Activated CD4-positive, alpha-beta T cell treated with anti-CD3 and anti-CD28 coated beads, Interleukin-10, Interleukin-2, amounts not matched to agents 100 ng/mL and 50 ng/mL, durations not matched to agents 16 hours and 8 hours (primary cell): ENCODE measurements at regions not wholly inside any gene's neighbourhood (a gene's known extent, or its start where the extent isn't known, plus 50 kb on each side); places are given as distances from the start of the nearest gene placed in this dataset.

ENCODE experiments used
- DNase-seq: peaks from one replicate; pipeline ENCODE4 v3.0.0-alpha.2; 2020

DNA sequence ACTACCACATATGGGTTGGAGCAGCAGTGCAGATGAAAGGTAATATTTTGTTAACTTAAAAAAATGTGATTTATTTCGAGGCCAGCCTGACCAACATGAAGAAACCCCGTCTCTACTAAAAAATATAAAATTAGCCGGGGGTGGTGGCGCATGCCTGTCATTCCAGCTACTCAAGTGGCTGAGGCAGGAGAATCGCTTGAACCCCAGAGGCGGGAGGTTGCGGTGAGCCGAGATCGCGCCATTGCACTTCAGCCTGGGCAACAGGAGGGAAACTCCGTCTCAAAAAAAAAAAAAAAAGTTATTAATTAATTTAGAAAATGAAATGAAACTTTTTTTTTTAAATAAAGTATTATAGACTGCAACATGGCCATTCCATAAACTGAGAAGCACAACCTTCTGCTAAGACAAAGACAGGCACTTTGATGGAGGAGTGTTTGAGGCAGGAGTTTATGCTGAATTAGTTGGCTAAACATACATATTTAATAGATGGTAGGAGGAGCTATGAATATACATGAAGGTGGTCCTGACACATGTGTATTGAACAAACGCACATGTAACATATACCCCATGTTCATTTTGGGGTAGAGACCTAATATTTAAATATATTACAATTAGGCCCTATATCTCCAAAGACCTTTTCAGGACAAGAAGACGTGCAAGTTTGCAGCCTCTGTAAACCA is 1485.3 kb upstream of the MIR17HG start:
- DNase-seq: no peak

DNA sequence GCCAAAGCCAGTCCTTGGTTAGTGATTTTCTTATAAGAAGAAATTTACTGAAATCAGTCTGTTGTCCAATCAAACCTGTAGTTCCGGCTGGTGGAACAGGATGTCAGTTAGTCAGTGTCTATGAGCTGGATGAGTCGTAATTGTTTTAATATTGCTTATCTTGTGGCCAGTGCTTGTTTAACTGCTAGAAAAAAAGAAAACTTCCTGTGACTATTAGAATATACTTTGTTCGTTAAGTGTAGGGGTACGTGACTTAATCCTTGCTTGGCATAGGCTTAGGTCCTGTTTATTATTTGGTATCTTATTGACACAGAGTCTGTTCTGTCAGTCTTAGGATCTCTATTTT is 1484.8 kb upstream of the MIR17HG start:
- no peak for DNase-seq

DNA sequence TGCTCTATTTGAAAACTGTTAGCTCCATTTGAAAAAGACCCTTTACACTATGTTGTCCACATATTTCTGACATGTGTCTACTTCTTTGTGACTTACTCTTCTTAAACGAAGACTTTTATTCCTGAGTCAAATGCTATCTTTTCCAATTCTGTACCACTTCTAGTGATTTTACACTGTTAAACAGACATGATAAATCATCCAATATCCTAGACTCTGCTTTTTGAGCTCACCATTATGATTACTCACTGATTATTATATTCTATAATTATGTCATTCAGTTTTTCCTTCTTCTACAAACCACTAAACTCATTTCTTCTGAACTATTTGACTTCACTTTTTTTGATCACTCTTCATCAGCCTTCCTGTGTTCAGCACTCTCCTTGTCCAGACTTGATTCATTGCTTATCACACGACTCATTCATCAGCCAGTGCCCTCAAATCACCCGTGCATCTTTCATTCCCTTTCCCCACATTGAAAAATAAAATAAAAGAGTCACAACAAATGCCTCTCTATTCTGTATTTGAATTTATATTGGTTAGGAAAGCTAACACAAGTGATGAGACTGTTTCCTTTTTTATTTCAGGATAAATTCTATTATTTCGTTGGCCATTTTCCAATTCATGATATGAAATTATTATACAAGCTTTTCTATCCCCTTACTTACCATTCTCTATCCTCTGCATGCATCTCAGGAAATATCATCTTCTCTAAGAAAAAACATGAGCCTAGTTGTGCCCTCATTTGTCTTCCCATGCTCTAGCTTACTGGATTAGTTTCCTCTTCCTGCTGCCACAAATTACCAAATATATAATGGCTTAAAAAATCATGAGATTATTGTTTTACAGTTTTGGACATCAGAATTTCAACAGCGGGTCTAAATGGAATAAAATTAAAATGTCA is 1482.1 kb upstream of the MIR17HG start:
- no peak for DNase-seq

DNA sequence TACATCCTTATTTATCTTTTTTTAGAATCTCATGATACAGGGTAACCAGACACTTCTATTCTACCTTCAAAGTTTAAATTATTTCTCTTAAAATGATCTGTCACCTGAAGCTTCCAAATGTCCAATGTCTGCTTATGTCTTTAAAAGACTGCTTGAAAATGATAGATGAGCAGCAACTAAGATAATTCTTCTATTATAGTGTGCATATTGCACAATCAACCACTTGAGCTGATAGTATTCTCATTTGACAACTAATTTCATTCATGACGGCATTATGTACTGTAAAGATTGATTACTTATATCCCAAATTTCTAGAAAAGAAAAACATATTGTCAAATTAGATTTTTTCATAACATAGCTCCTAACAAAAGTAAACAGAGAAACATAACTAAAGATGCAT is 1478.2 kb upstream of the MIR17HG start:
- DNase-seq: no peak

DNA sequence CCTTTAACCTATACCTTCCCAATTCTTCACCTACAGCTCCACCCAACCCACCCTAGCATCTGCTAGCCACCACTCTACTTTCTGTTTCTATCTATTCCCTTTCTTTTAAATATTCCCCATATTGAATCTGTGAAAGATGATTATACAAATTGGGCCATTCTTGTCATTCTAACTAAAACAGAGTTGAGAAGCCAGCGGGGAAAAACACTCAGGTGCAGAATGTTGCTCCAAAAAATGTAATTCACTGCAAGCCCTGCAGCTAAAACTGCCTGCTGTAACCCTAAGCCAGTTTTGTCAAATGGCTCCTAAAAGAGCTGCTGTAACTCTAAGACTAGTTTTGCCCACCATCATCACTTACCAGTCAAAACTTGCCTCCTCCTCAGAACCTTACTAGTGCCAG is 1468.6 kb upstream of the MIR17HG start:
- no peak for DNase-seq

DNA sequence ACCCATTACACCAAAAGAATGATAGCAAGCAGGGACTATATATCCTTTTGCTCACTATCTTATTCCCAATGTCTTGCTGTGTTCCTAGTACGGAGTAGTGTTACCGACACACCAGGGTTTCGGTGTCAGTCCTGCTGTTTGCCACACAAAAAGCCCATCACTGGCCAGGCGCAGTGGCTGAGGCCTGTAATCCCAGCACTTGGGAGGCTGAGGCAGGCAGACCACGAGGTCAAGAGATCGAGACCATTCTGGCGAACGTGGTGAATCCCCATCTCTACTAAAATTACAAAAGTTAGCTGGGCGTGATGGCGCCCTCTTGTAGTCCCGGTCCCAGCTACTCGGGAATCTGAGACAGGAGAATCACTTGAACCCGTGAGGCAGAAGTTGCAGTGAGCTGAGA is 1467.3 kb upstream of the MIR17HG start:
- no peak for DNase-seq

DNA sequence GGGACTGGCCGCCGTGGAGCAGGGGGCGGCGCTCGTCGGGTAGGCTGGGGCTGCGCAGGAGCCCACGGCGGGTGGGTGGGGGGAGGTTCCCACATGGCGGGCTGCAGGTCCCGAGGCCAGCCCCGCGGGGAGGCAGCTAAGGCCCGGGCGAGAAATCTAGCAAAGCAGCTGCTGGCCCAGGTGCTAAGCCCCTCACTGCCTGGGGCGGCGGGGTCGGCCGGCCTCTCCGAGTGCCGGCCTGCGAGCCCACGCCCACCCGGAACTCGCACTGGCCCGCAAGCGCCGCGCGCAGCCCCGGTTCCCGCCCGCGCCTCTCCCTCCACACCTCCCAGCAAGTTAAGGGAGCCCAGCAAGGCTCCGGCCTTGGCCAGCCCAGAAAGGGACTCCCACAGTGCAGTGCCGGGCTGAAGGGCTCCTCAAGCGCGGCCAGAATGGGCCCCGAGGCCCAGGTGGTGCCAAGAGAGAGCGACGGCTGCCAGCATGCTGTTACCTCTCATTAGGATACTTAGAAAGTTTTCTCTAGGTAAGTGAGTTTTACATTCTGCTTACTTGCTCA is 1463.5 kb upstream of the MIR17HG start:
- DNase-seq: no peak

DNA sequence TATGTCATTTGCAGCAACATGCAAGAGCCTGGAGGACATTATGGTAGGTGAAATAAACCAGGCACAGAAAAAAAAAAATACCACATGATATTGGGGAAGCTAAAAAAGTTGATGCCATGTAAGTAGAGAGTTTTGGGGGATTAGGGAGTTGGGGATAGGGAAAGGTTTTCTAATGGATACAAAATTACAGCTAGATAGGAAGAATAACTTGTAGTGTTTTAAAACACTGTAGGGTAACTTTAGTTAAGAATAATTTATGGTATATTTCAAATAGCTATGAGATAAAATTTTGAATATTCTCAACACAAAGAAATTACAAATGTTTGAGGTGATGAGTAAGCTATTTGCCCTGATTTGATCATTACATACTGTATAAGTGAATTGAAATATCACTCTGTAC is 1456.7 kb upstream of the MIR17HG start:
- DNase-seq: no peak

DNA sequence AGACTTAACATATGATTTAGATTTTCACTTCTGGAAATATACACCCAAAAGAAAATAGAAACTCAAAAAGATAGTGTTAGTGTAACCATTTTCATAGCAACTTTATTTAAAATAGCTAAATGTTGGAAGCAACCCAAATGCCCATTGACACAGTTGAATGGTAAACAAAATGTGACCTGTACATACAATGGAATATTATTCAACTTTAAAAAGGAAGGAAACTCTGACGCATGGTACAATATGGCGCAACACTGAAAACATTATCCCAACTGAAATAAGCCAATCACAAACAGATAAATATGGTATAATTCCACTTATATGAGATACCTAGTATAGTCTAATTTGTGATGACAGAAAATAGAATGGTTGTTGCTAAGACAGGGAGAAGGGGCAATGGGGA is 1456.1 kb upstream of the MIR17HG start:
- no peak for DNase-seq

DNA sequence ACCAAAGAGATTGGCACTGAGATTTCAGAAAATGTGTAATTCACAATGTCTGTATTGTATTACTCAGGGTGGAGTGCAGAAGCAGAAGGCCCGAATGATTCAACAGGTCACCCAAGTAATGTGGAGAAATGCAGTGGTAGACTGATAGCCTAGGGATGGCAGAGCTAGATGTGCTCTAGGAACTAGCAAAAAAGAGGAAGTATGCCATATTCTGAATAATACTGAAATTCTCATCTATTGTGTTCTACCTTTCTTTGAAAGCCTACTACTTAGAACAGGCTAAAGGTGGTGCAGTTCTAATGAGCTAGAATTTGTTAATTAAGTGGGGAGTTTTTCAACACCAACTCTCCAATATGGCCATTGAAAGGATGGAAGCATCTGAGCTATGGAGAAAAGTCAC is 1449.8 kb upstream of the MIR17HG start:
- no peak for DNase-seq

DNA sequence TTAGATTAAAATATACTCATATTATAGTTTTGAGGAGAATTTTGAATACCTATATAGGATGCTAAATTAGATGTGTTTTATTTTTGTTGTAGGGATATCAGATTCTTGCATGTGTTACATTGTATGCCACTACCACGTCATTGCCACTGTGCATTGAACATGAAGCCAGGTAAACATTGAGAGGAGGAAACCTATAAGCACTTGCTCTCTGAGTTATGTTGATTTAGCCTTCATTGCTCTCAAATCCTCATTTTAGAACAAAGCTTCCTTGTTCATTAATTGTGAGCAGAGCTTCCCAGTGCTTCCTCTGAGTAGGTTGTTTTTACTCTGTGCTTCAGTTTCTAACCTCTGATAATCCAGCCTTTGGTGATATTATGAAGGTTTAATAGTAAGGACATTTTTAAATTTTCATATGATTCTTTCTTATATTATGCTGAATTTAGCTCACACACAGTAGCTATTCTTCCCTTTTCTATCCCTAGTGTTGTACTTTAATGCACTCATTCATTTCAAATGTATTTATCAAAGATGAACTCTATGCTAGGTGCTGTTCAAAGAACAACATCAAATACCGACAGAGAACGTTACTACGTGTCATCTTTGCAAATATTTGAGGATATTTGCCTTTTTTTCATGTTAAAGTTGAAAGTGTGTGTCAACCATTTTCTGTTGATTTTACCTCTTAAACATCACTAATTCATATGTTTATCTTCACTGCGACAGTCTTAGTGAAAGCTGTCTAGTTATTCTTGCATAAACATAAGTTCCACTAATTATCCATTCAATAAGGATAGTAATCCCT is 1448.0 kb upstream of the MIR17HG start:
- no peak for DNase-seq

DNA sequence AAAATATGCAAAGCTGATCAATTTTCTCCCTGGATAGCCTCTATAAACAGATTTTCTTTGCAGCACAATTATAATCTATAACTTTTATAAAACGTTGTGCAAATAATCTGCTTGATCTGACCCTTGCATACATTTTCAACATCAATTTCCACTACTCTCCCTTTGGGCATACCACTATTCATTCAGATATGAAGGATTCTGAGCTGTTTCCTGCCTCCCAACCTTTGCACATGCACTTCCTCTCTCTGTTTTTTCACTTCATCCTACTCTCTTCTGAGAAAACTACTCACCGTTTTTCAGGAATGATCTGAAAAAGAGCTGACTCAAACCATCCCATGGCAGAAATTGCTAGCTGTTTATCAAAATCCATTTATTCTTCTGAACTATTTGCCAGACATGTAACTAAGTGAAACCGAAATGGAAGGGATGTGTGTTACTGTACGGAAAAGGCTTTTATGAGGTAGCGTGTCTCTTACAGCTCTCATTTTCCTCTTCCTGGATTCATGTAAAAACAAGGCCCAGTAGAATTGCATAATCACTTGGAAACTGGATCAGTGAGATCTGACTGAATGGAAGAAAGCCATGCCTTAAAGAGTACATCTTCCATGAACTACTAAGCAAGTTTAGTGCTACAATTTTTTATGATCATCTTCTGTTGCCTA is 1447.3 kb upstream of the MIR17HG start:
- no peak for DNase-seq

DNA sequence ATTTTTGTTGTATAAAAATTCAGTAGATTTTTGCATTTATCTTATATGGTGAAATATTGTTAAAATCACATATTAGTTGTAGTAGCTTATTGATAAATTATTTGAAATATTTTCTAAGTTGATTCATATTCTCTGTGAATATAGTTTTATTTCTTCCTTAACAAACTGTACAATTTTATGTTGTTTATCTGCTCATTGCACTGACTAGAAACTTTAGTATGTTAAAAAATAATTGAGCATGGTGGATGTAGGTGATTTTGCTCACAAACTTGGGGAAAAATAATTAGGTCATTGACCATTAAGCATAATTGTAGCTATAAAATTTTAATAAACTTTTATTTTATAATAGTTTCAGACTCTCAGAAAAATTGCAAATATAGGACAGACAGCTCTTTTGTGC is 1445.3 kb upstream of the MIR17HG start:
- no peak for DNase-seq

DNA sequence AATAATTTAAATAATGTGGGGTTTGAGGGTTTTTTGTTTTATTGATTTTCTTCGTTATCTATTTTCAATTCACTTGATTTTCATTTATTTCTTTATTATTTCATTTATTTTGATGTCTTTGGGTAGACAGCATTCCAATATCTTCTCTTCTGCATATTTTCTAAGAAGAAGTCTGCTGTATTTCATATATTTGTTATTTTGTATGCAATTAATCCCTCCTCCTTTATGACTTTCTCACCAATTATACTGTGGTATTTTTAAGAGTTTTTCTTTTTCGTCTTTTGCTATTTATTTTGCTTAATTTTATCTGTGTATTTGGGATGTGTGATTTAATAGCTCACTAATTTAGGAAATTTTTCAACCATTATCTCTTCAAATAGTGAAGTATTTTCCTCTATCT is 1444.4 kb upstream of the MIR17HG start:
- no peak for DNase-seq

DNA sequence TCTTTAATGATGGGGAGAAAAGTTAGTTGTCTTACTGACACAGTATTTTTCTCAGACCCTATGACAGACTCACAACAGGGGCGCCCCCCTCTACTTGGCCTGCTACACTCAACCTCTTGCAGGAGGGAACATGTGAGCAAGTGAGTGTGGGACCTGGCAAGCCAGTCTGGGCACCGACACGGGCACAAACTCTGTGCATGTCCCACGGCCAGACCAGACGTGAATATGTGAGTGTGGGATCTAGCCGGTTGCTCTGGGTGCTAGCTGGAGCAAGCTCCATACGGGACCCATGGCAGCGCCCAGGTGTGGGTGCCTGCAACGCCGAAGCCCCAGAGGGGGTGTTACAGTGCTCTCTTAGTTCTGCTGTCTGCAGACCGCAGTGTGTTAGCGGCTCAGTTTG is 1437.3 kb upstream of the MIR17HG start:
- DNase-seq: no peak

DNA sequence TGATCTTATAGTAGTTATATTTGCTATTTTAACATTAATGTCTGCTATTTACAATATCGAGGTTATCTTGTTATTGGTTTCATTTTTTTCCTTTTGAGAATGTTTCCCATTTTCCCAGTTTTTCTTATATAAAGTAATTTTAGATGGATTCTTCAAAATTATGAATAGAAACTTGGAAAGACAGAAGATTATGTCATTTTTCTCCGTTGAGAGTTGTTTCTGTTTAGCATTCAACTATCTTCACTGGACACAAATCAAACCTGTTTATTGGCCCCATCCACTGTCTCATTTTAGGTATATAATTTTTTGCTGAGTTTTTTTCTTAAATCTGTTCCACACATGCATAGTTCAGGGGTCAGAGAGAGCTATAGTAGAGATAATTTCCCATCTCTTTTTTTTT is 1430.9 kb upstream of the MIR17HG start:
- no peak for DNase-seq

DNA sequence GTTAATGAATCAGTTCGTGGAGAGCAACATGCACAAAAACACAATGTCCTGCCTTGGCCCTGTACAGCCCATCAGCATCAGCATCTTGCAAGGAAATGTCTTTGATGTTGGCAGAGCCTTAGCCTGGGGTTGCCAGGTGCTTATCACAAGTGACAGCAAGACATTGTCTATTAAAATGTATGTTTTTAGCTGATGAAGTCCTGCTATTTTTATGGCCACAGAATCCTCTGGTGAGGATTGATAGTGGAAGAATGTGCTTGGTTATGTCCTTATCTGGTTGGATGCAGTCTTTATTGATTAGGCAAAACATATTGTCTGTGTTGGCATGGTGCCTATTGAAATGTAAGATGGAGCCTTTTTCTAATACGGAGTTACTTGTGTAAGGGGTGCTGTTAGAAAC is 1427.0 kb upstream of the MIR17HG start:
- DNase-seq: no peak

DNA sequence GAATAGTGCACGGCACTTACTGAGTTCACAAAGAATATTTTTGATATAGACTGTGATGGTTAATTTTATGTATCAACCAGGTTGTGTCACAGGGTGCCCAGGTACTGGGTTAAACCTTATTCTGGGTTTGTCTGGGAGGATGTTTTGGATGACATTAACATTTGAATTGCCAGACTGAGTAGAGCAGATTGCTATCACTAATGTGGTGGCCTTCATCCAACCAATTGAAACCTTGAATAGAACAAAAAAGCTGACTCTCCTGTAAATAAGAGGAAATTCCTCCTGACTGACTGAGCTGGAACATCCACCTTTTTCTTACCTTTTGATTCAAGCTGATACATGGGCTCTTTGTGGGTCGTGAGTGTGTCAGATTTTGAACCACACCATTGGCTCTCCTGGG is 1424.4 kb upstream of the MIR17HG start:
- DNase-seq: no peak

DNA sequence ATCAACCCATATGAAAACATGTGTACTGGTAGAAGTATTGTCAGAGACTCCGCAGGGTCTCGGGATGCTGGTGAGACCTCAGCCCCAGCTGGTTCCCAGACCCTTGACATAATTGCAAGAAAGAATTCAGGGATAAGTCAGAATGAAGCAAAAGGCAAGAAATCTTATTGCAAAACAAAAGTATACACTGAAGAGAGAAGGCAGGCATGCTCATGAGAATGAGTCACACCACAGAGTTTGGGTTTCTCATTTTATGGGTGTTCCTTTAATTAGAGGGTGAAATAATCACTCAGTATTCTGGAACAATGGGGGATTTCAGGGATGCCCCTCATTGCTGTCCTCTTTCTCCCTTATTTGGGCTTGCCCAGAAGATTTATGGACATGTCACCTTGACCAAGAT is 1423.8 kb upstream of the MIR17HG start:
- no peak for DNase-seq

DNA sequence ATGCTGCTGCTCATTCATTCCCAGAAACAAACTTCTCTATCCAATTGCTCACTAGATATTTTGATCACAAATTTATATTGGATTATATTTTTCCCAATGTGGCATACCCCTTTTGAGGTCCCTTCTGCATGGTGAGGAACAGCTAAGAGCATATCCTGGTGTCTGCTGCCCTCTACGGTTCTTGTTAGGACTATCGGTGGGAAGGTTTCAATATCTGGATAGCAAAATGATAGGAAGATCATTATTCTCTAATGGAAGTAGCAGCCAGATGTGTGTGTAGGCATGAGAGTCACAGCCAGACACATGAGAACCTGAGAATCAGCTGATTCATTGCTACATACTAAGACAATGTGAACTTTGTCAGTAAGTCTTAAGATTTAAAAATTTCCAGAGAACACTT is 1422.4 kb upstream of the MIR17HG start:
- DNase-seq: no peak

DNA sequence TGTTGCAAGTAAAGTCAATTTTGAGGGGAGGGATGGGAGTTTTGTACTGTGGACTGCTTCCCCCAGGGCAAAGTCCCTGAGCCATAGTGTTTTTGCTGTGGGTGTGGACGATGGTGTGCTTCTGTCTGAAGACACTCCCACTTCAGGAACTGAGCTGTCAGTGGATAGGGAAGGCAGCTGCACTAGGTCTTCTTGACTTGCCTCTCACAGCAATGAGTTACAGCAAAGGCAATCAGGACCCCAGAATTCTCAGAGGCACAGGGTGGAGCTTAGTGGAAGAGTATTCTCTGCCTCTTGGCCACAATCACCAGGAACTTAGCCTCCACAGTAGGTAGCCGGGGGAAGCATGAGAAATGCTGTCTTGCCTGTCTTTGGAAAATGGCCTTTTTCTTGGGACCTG is 1416.6 kb upstream of the MIR17HG start:
- DNase-seq: no peak

DNA sequence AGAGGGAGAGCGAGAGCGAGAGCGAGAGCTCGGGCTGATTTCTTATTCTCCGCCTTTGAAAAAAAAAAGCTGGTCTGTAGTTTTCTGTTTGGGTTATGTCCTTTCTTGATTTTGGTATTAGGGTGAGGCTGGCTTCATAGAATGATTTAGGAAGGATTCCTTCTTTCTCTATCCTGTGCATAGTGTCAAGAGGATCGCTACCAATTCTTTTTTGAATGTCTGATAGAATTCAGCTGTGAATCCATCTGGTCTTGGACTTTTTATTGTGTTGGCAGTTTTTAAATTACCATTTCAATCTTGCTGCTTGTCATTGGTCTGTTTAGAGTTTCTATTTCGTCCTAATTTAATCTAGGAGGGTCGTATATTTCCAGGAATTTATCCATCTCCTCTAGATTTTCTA is 1414.6 kb upstream of the MIR17HG start:
- no peak for DNase-seq

DNA sequence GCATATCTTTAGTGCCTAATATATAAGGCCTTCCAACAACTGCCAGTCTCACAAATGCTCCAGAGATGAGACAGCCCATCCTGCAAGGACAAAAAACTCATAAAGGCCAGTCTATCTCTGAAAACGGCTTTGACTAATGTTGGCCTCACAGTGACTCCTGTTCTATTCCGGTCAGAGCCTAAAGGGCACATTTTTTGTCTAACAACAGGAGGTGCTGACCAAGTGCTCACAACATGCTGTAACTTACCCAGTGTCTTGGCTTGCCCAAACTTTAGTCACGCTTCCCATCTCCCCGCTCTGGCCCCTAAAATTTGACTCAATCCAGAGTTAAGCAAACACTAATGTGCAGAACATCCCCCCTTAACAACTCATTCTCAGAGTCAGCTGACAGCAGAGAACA is 1411.2 kb upstream of the MIR17HG start:
- no peak for DNase-seq
